Mesothelial cell of epicardium (in vitro differentiated cells): ENCODE measurements at regions not wholly inside any gene's neighbourhood (a gene's known extent, or its start where the extent isn't known, plus 50 kb on each side); places are given as distances from the start of the nearest gene placed in this dataset.

ENCODE experiments used
- DNase-seq, 2 experiments: peaks; one replicate each; pipeline ENCODE4 v3.0.0; 2021; ENCODE audit warnings: low spot score in 2 of 2; ENCODE audit not compliant: unreplicated experiment in 2 of 2
- H3K27ac Mint-ChIP-seq: 2 replicates; pipeline ENCODE4 v1.8.0; 2021; ENCODE audit warnings: mixed read lengths
- H3K27me3 Mint-ChIP-seq: 2 replicates; pipeline ENCODE4 v1.8.0; 2021; ENCODE audit warnings: low read depth, mixed read lengths
- H3K36me3 Mint-ChIP-seq: 2 replicates; pipeline ENCODE4 v1.8.0; 2021; ENCODE audit warnings: mixed read lengths
- H3K4me1 Mint-ChIP-seq: 2 replicates; pipeline ENCODE4 v1.8.0; 2021; ENCODE audit warnings: mixed read lengths
- H3K4me3 Mint-ChIP-seq: 2 replicates; pipeline ENCODE4 v1.8.0; 2021; ENCODE audit warnings: mild to moderate bottlenecking, moderate library complexity, mixed read lengths
- H3K9me3 Mint-ChIP-seq: 2 replicates; pipeline ENCODE4 v1.8.0; 2021; ENCODE audit warnings: mixed read lengths
- TF ChIP-seq, protein P1 (sequence below): fragments of 200-600 bp; sonication (generic); IDR thresholded peaks from one replicate; pipeline ENCODE4 v1.5.0; 2021; ENCODE audit warnings: antibody characterized with exemption; ENCODE audit not compliant: unreplicated experiment

DNA sequence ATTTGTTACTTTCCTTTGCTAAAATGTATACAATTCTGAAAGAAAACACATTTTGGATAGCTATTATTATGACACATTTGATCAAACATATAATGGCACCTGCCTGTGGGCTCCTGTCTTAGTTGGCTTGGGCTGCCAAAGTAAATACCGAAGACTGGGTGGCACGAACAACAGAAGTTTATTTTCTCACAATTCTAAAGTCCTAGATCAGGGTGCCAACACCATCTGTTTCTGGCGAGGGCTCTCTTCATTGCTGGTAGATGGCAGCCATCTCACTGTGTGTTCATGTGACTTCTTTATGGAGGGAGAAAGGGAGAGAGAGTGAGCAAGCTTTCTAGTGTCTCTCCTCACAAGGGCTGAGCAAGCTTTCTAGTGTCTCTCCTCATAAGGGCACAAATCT, 195.8 kb upstream of the FAM3C start:
- no peak overlapping the region for H3K4me3 Mint-ChIP-seq

DNA sequence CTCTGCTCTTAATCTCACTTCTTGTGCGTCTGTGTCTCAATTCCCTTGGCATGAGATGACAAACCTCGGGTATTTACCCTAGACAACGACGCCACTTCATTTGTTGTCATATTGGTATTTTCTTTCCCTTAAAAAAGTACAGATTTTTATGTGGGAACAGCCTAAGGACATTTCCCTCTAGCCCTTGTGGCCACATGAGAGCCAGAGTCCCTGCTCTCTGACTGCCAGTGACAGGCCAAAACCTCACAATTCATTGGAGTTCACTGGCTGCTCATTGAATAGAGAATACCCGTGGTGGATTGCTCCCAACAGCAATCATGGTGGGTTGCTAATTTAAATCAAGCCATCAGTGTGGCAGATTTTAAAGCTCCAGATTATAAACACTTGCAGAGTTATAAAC, 191.3 kb upstream of the FAM3C start:
- no peak overlapping the region for H3K4me3 Mint-ChIP-seq
- H3K4me1 Mint-ChIP-seq, result peaks cover 5% of the 10 kb centered on the region
- DNase-seq, result no peak
- no peak overlapping the region for H3K27ac Mint-ChIP-seq
- H3K9me3 Mint-ChIP-seq, result peaks cover 5% of the 10 kb centered on the region
- TF ChIP-seq, protein P1, sequence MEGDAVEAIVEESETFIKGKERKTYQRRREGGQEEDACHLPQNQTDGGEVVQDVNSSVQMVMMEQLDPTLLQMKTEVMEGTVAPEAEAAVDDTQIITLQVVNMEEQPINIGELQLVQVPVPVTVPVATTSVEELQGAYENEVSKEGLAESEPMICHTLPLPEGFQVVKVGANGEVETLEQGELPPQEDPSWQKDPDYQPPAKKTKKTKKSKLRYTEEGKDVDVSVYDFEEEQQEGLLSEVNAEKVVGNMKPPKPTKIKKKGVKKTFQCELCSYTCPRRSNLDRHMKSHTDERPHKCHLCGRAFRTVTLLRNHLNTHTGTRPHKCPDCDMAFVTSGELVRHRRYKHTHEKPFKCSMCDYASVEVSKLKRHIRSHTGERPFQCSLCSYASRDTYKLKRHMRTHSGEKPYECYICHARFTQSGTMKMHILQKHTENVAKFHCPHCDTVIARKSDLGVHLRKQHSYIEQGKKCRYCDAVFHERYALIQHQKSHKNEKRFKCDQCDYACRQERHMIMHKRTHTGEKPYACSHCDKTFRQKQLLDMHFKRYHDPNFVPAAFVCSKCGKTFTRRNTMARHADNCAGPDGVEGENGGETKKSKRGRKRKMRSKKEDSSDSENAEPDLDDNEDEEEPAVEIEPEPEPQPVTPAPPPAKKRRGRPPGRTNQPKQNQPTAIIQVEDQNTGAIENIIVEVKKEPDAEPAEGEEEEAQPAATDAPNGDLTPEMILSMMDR, result no peak
- no peaks in the 10 kb centered on the region for H3K36me3 Mint-ChIP-seq
- H3K27me3 Mint-ChIP-seq, result no peaks in the 10 kb centered on the region

More for the DNA sequence above, 195.8 kb upstream of the FAM3C start:
- H3K27me3 Mint-ChIP-seq, result no peaks in the 10 kb centered on the region
- no peak overlapping the region for H3K27ac Mint-ChIP-seq
- no peak for DNase-seq
- H3K36me3 Mint-ChIP-seq, result no peaks in the 10 kb centered on the region
- TF ChIP-seq, protein P1, result no peak
- H3K4me1 Mint-ChIP-seq, result no peaks in the 10 kb centered on the region
- H3K9me3 Mint-ChIP-seq, result peaks cover 10% of the 10 kb centered on the region

DNA sequence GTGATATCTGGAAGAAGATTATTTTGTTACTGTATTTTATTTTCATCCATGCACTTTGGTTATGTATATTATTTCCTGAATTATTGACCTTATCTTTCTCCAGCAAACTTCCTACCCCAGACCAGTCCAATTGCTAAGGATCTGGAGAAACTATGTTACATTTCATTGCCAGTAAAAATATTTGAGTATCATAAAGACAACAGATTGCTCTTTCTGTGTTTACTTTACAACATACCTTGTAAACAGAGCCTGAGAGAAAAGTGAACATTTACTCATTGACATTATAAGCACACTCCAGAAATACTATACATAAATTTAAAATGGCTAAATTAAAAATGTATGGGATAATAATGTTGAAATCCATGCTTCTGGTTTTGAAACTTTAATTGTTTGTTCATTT, 186.2 kb upstream of the FAM3C start:
- H3K4me3 Mint-ChIP-seq, result no peak overlapping the region
- TF ChIP-seq, protein P1, result no peak
- DNase-seq, result no peak
- no peaks in the 10 kb centered on the region for H3K27me3 Mint-ChIP-seq
- H3K36me3 Mint-ChIP-seq, result no peaks in the 10 kb centered on the region
- H3K9me3 Mint-ChIP-seq, result no peaks in the 10 kb centered on the region
- H3K27ac Mint-ChIP-seq, result no peak overlapping the region
- peaks cover 9% of the 10 kb centered on the region for H3K4me1 Mint-ChIP-seq

DNA sequence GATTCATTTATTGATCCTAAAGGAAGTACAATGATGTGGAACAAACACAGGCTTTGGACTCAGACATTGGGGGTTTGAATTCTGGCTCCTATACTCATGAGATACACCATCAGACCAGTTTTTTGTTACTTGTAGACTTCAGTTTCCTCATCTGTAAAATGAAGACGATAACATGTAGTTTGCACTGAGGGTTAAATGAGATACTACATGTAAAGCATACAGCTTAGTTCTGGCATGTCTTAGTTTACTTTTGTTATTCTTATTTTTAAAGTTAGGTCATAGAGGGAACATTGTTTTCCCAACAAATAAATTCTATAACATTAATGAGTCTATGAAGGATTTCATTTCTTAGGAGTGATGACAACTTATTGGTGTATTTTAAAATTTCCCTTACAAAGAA, 183.5 kb upstream of the FAM3C start:
- TF ChIP-seq, protein P1, result no peak
- H3K4me1 Mint-ChIP-seq, result peaks cover 17% of the 10 kb centered on the region
- no peak overlapping the region for H3K4me3 Mint-ChIP-seq
- H3K27me3 Mint-ChIP-seq, result no peaks in the 10 kb centered on the region
- no peaks in the 10 kb centered on the region for H3K9me3 Mint-ChIP-seq
- H3K36me3 Mint-ChIP-seq, result no peaks in the 10 kb centered on the region
- H3K27ac Mint-ChIP-seq, result no peak overlapping the region
- no peak for DNase-seq

DNA sequence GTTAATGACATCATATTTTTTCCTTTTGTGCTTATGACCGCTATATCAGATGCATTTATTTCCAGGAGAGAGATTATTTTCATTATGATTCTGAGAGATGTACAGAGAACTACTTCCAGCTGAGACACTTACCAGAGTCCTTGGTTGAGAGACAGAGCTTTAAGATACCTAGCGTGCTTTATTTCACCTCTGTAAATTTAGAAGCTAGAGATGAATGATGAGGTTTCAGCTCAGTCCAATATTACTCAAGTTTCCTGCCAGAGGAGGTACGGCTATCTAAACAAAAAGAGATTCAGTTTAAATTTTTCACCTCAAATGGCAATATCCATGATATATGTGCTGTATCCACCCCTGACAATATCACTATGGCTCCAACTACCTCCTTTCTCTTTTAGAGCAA, 182.6 kb upstream of the FAM3C start:
- peaks cover 17% of the 10 kb centered on the region for H3K4me1 Mint-ChIP-seq
- H3K4me3 Mint-ChIP-seq, result no peak overlapping the region
- TF ChIP-seq, protein P1, result no peak
- DNase-seq, result no peak
- no peaks in the 10 kb centered on the region for H3K36me3 Mint-ChIP-seq
- no peaks in the 10 kb centered on the region for H3K9me3 Mint-ChIP-seq
- H3K27ac Mint-ChIP-seq, result no peak overlapping the region
- no peaks in the 10 kb centered on the region for H3K27me3 Mint-ChIP-seq
